HT1080 (cell line): ENCODE measurements at regions not wholly inside any gene's neighbourhood (a gene's known extent, or its start where the extent isn't known, plus 50 kb on each side); places are given as distances from the start of the nearest gene placed in this dataset.
A peak's percentile ranks its signal among the peaks of the same experiment; 100 is the strongest.

Experiments used
- DNase-seq: peaks from one replicate; pipeline ENCODE4 v3.0.0-alpha.2; 2015; ENCODE audit warnings: low read depth

DNA sequence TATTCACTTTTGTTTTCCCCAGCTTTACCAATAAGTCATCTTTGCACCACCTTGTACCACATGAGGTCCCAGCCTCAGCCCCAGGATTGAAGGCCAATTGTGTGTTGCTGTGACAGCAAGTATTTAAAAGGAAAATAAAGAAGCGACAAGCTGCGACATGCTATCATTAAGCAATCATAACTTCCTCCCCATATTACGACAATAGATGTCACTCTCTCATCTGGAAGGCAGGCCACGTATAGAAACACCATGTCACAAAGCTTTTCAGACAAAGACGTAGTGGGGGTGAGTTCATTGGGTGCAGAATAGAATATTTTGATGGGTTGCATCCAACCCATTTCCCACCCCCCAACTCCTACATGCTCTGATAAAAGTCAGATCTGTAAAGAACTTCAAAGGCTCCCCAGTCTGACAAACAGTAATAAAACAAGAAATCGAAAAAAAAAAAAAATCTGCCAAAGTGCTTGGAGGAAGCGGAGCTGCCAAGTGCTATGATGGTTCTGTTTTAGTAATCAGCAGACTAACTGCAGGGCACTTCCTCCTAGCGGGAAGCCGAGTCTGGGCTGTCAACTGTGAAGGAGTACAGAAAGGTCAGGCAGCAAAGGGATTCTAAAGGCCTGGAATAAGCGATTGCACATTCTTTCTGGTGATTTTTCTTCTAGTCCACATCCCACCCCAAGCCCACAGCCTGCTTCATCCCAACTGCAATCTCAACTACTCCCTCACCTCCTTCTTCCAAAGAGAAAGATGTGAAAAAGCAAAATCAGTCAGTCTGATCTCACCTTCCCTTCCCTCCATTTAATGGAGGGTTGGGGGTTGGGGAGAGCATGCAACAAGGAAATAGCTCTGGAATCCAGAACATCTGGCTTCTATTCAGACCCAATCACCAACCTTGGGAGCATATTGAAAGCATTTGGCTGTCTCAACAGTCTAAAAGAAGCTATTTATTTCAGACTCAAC is 131.4 kb upstream of the UBASH3B start:
- DNase-seq = no peak

DNA sequence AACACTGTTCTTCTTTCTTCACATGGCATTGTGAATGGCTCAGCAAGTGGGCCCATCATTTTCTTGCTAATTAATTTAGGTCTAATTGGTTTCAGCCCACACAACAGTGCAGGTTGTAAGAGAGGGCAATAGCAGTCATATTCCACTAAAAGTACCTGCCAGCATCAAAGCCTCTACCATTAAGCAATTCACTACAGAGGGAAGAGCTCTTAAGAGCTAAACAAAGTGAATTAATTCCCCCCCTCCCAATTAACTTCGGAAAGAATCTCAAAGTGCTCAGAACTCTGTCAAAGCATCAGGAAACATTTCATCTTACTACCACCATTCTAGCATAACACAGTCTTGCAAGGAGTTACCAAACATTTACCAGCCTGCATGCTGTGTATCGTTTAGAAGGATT is 133.9 kb upstream of the UBASH3B start:
- no peak for DNase-seq

DNA sequence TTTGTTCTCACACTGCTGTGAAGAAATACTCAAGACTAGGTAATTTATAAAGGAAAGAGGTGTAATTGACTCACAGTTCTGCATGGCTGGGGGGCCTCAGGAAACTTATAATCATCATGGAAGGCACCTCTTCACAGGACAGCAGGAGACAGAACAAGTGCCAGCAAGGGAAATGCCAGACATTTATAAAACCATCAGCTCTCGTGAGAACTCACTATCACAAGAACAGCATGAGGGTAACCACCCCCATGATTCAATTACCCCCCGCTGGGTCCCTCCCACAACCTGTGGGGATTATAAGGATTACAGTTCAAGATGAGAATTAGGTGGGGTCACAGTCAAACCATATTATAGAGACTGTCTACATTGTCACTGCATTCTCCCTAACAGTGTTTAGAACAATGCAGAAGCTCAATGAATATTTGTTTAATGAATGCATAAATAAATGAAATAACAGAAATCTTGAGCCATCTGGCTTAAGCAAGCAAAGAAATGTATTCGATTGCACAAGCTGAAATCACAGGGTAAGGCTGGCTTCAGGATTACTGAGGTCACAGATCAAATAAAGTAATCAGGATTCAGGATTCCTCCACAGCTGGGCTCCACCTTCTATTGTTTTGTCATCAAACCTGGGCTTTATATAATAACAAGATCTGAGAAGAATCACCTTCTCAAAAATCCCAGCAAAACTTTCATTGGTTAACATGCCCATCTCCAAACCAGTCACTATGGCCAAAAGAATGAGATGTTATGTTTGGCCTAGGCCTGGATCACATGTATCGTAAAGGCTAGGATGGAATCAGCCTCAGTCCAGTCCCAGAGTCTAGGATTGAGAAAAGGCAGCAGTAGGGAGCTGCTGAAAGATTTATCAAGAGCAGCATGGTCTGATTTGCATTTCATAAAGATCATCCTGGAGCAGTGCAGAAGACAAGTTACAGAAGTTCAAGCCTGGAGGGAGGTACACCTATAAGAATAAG is 137.8 kb upstream of the UBASH3B start:
- DNase-seq = no peak

DNA sequence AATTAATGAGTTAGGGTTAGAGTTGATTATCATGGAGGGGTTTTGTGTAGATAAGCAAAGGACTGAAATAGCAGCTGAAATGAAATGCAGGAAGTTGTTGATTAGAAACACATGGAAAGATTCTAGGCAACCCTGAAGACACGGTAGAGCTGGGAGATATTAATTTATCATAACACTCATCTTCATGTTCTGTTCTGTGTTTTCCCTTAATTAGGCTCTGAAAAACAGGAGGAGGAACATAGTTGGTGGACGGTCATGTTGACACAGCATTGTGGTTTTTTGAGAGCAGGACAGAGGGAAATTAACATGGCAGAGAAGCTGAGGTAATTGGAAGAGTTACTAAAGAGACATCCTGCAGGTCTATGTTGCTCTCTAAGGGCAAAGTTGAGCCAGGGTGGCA is 138.8 kb upstream of the UBASH3B start:
- no peak for DNase-seq

DNA sequence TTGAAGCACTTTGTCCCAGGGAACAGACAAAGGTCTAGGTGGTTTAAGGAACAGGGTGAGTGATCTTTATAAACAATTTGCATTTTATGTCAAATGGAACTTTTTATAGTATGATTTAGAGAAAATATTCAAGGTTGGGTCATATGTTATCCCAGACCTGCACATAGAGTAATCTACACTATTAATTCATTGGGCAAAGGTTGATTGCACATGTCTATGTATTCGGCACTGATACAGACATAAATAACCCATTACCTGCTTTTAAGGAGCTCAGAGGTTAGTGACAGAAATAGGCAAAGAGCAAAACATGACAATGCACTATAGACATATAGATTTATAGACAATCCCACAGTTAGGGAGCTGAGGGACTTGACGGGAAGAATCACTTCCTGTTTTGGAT is 141.5 kb upstream of the UBASH3B start:
- DNase-seq = no peak

DNA sequence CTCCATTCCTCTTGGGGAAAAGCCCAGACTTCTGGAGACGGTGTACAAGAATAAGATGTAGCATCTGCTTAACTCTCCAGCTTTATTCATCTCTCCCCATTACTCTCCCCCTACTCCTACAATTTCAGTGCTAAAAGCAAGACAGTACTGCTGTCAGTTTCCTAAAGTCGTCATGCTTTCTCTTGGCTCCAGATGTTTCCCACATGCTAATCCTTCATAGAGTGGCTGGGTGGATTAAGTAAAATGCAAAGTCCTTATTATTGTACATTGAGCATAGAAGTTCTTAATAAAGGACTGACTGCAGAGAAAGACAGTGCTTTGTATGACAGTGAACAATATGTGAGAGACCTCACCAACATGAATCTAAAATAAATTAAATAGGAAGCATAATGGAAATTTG is 142.2 kb upstream of the UBASH3B start:
- no peak for DNase-seq

DNA sequence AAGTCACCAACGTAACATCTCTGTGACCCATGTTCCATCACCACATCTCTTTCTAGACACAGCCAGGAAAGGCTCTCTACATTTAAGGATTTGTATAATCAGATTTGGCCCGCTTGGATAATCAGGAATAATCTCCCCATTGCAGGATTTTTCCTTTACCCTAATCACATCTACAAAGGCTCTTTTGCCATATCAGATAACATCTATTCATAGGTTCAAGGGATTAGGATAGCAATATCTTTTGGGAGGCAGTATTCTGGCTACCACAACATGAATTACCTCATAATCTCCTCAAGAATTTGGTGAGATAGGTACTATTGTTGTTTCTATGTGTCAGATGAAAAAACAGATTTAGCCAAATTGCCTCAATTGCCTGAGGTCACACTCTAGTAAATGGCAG is 142.8 kb upstream of the UBASH3B start:
- DNase-seq = no peak

DNA sequence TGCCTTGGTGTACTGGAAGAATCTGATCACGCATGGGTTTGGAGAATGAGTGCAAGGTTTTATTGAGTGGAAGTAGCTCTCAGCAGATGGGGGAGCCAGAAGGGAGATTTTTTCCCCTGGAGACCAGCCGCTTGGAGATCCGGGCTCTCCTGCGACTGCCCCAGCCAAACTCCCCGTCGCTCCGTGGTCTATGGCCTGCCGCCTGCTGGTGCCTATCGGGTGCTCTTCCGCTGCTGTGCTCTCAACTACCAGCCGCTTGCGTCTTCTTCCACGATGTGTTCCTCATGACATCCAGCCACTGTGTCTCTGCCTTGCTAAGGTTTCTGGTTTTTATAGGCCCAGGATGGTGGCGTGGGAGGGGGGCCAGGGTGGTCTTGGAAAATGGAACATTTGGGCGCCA is 145.6 kb upstream of the UBASH3B start:
- DNase-seq = no peak

DNA sequence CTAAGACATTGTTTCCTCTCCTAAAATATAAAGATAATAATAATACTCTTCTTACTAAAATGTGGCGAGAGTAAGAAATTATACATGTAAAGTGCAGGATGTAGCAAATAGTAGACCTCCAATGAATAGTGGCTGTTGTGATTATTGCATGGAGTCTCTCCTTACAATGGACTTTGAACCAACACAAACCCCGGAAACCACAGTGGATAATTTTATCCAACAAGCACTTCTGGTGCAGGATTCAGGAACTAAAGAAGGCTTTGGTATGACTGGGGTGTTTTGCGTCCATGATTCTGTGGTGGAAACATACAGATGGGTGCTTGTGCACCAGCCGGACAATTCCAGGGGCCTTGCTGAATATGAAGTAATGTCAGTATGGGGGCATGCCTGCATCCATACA is 146.4 kb upstream of the UBASH3B start:
- DNase-seq = no peak

DNA sequence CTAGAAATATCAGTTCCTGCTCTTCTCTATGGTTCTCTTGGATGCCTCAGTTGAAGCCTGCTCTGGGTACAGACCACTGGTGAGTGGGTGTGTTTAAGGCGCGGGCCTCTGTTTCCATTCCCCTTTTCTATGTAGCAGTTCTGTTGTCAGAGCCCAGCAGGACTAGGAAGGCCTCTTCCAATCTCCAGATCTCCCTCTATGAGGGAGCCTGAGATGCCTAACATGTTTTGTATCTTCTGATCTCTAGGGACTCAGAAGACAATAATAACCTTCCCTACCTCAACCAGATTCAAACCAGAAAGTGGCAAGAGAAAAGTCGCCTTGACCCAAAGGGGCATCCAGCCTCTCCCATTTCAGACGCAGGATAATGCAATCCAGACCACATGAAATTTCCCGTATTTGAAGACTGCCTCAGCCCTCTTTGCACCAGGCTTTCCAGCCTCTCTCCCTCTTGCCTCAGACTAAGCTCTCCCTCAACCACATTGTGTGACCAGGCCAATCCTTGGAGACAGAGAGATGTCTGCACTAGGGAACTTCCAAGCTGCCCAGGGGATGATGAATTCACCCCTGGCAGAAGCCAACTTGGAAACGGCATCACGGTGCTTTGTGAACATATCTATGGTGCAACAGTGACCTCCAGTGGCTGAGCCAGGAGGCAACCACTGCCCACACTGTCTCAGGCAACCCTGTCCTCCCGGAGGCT is 150.1 kb upstream of the UBASH3B start:
- DNase-seq = peak; percentile 73

DNA sequence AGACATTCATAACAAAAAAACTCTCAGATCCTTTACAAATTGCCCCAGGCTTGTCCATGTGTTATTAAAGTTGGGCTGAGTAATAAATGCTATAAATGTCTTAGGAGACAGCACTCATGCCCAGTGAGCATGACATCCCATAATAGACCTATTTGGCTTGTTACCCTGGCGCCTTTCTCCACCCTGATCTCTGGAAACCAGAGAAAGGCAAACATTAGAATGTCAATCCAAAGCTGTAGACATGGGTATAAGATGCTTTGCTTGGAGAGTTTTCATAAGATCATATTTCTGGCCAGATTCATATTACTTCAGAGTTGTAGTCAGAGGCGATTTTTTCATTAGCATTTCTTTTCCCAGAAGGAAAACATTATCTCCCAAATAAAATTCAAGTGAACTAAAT is 161.3 kb upstream of the UBASH3B start:
- DNase-seq = no peak

DNA sequence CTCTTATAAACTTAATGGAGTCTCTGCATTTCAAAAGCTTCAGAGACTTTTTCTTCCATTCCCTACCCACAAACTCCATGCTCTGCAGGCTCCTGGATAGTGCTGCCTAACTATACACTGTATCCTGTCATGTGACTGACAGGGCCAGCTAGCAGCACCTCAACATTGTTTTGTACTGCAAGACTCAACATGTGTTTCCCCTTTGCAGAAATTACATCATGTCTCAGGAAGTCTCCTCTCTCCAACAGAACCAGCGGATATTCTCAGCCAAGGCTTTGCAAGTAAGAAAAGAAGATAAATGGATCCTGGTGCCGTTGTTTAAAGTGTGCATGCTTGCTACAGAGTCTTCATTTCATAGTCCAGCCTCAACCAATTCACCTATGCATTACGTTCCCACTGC is 164.0 kb upstream of the UBASH3B start:
- peak; percentile 14 for DNase-seq

DNA sequence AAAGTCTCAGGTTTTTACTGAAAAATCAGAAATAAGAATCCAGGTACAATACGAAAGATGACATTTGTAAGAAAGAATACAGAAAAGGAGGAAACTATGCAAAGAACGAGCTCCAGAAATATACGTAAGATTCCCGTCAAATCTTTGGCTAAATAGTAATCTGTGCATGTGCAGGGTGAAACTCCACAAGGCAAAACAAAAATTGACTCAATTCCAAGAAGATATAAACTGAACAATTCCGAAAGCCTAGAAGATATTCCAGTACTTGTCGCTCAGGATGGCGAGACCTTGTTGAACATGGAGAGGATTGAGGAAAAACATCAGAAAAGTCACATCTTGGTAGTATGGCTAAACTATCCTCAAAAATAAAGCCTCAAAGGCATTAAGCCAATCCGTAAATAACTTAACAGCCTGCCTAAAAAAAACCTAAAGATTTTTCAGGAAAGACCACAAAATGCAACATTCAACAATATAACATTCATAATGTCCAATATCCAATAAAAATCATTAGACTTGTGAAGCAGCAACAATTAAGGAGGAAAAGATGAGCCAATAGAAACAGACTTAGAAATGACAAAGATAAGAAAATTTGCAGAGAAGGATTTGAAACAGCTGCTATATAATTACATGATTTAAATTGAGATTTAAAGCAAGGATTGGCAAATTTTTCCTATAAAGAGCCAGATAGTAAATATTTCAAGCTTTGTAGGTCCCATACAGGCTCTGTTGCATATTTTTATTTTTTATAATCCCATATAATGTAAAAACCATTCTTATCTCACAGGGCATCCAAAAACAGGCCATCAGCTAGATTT is 166.4 kb upstream of the UBASH3B start:
- DNase-seq = no peak

DNA sequence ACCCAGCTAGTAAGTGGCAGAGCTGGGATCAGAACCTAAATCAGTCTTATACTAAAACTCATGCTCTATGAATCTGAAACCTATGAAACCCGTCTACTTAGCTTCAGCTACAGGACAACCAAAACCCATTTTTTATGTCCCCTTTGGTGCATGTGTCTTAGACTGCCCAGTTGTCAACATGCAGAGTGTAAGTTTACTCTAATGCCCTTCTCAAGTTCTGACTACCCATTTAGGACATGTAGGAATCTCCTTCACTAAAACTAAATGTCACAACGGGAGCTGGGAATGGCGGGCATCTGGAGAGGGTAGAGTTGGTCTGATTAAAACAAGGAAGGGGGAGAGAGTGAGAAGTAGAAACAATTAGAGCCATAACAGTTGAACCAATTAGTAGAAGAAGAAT is 167.9 kb upstream of the UBASH3B start:
- DNase-seq = no peak

DNA sequence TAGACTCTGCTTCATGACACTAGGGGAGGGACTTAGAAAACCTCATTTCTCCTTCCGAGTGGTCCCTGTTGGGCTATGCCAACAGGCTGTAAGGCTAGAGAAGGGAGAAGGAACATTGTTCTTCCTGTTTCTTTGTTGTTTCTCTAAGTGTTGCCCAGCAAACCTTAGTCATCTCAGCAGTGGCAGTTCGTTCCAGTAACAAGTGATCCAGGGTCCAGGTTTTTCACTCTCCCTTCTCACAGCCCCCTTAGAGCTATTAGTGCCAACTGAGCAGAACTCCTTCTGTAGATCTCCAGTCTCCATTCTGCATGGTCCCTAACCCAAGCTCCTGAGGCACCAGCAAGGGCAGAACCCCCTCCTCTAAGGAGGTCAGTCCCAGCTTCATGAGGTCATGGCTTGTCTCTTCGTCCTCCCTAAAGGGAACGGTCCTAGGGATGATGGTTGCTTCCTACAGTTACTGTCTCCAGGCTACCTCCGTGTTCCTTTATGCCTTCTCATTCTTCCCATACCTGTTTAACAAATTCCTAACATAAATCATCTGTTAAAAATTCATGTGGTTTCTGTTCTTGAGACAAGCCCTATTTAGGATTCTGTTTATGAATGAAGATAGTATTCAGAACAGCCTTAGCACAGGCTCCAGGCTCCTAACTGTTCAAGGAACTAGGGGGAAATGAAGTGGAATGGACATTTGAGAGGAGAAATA is 168.6 kb upstream of the UBASH3B start:
- DNase-seq = peak; percentile 32

DNA sequence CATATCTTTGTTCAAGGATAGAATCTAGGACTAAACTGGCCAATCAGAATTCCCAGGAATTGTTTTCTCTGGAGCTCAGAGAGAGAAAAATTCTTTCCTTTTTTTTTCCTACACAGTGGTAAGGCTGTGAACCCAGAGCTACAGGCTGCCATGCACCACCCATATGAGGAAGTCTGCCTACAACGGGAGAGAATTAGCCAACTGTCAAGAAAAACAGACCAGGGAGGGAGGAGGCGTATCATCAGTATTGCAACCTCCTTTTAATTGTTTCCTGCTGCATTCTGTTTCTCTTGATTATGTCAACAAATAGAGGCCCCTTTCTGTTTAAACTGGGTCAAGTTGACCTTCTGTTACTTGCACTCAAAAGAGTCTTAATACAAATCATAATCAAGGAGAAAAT is 176.5 kb upstream of the UBASH3B start:
- DNase-seq = no peak

DNA sequence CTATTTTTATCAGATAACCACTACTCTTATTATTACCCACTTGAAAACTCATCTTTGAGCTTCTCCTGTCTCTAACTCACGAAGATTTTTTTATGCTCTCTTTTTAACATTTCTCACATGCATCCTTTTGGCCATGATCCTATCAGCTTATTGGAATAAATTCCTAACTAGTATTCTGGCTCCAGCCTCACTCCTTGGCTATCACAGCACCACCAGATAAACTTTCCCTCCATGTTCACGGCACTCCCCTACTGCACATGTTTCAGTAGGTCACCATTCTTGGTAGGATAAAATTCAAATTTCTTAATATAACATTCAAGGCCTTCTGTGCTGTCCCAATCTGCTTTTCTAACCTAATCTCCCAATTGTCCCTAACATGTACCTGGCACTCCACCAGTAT is 186.6 kb upstream of the UBASH3B start:
- no peak for DNase-seq

DNA sequence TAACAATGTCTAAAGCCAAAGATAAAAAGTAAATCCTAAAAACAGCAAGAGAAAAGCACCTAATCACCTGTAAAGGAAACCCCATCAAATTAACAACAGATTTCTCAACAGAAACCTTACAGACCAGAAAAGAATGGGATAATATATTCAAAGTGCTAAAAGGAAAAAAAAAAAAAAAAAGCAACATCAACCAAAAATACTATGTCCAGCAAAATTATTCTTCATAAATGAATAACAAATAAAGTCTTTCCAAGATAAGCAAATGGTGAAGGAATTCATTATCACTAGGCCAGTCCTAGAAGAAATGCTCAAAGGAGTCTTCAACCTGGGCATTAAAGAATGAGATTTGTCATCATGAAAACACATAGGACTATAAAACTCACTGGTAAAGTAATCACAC is 192.0 kb upstream of the UBASH3B start:
- no peak for DNase-seq

DNA sequence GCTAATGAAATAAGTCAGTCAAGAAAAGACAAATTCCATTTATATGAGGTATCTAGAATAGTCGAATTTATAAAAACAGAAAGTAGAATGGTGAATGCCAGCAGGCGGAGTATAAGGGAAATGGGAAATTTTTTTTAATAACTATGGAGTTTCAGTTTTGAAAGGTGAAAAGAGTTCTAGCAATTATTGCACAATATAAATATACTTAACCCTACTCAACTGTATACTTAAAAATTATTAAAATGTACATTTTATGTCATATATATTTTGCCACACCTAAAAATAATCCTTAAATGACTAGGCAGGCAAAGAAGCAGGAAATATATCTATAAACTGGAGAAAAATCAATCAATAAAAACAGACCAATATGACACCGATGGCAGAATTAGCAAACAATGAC is 196.5 kb upstream of the UBASH3B start:
- no peak for DNase-seq

DNA sequence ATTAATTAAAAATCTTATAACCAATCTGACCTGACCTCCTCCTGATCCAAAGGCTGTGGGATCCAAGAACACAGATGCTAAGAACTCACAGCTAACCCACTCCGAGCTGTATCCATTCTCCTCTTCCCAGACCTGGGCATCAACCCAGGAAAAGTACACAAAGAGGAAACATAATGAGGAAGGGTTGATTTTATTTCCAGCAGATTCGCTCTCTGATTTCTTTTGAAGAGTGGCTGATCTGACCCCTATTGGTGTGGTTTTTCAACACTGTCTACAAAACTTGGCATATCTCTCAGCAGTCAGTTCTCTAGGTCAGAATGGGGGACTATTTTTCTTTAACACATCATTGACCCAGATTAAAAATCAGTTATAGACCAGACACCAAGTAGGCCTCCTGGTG is 201.9 kb upstream of the UBASH3B start:
- no peak for DNase-seq
